Vagina (tissue), 2 donors: ENCODE measurements at regions not wholly inside any gene's neighbourhood (a gene's known extent, or its start where the extent isn't known, plus 50 kb on each side); places are given as distances from the start of the nearest gene placed in this dataset.

Experiments used
- DNase-seq, 2 donors: peaks; one replicate each; pipeline ENCODE4 v3.0.0-alpha.2; 2017; ENCODE audit errors: extremely low spot score in 2 of 2
- H3K27ac ChIP-seq: fragments of 200-600 bp; sonication (generic); one replicate; pipeline ENCODE4 v1.5.1; 2019
- H3K27me3 ChIP-seq: fragments of 200-600 bp; sonication (generic); one replicate; pipeline ENCODE4 v1.5.1; 2019
- H3K36me3 ChIP-seq, 2 donors: fragments of 200-600 bp; sonication (generic); one replicate each; pipeline ENCODE4 v1.5.1; 2017 to 2019
- H3K4me1 ChIP-seq: fragments of 200-600 bp; sonication (generic); one replicate; pipeline ENCODE4 v1.5.1; 2019
- H3K4me3 ChIP-seq, 2 donors: fragments of 200-600 bp; sonication (generic); 1 replicate in 1 of 2; 2 replicates in 1 of 2; pipeline ENCODE4 v1.5.1; 2016 to 2019
- H3K9me3 ChIP-seq: fragments of 200-600 bp; sonication (generic); one replicate; pipeline ENCODE4 v1.5.1; 2019
- CTCF ChIP-seq, 3 experiments: fragments of 450-650 bp in 2 of 3; fragments of 200-600 bp in 1 of 3; sonication (generic) in 1 of 3; IDR thresholded peaks; one replicate each; pipeline ENCODE4 v1.5.1; 2017 to 2019; ENCODE audit warnings: antibody characterized with exemption in 3 of 3, mild to moderate bottlenecking in 2 of 3, moderate library complexity in 2 of 3
- POLR2A ChIP-seq, 2 donors: fragments of 450-650 bp; IDR thresholded peaks; one replicate each; pipeline ENCODE4 v1.6.1; 2017; ENCODE audit warnings: antibody characterized with exemption in 2 of 2, mild to moderate bottlenecking in 2 of 2, moderate library complexity in 2 of 2
- POLR2AphosphoS5 ChIP-seq, 2 donors: sonication (generic); formaldehyde crosslinking; IDR thresholded peaks; one replicate each; pipeline ENCODE4 v1.9.0; 2017; ENCODE audit warnings: antibody characterized with exemption in 2 of 2, mild to moderate bottlenecking in 2 of 2, low read depth in 1 of 2; ENCODE audit not compliant: insufficient read depth in 1 of 2
- intact Hi-C: fragments of 100-400 bp; cut with DNase I; formaldehyde crosslinking; loops from one replicate; pipeline ENCODE4 v1.15.1; 2023

DNA sequence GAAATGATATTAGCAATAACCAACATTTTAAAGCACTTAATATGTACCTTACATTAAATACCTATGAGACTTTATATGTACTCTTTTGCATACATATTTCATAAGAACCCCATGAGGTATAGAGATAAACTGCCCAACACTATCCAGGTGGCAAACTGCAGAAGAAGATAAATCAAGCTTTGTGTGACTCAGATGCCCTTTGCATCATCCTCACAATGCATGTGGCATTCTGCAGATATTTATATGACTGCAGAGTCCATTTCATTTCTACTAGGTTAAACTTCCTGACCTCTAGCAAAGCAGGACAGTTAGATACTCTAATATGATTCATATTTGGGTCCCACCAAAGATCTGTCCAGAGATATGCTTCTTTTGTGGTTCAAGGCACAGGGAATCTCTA is 85.6 kb upstream of the RASGEF1B start:
- TF ChIP-seq POLR2A (IDR thresholded peaks at IDR 0.05) (no peak), CTCF (IDR thresholded peaks at IDR 0.05) (no peak), POLR2AphosphoS5 (IDR thresholded peaks at IDR 0.05; ENCODE audit: insufficient read depth in 1 of 2, low read depth in 1 of 2) (no peak)
- no peak for DNase-seq
- H3K9me3 ChIP-seq, result no peaks in the 10 kb centered on the region
- H3K36me3 ChIP-seq, result no peaks in the 10 kb centered on the region
- no peak overlapping the region for H3K27ac ChIP-seq
- no peak overlapping the region for H3K4me3 ChIP-seq
- no peaks in the 10 kb centered on the region for H3K27me3 ChIP-seq
- intact Hi-C loops, result no loop called here
- no peaks in the 10 kb centered on the region for H3K4me1 ChIP-seq

- H3K27ac ChIP-seq, result no peak overlapping the region
- H3K4me3 ChIP-seq, result no peak overlapping the region
- no peaks in the 10 kb centered on the region for H3K36me3 ChIP-seq
- peaks cover 6% of the 10 kb centered on the region for H3K4me1 ChIP-seq
- no peaks in the 10 kb centered on the region for H3K9me3 ChIP-seq
- intact Hi-C loops, result no loop called here
- DNase-seq, result no peak
- TF ChIP-seq POLR2A (IDR thresholded peaks at IDR 0.05) (no peak), CTCF (IDR thresholded peaks at IDR 0.05) (no peak), POLR2AphosphoS5 (IDR thresholded peaks at IDR 0.05; ENCODE audit: insufficient read depth in 1 of 2, low read depth in 1 of 2) (no peak)
- H3K27me3 ChIP-seq, result no peaks in the 10 kb centered on the region
These were observed 83.8 kb upstream of the RASGEF1B start for GRCh38 chr4:81555489-81555888.

DNA sequence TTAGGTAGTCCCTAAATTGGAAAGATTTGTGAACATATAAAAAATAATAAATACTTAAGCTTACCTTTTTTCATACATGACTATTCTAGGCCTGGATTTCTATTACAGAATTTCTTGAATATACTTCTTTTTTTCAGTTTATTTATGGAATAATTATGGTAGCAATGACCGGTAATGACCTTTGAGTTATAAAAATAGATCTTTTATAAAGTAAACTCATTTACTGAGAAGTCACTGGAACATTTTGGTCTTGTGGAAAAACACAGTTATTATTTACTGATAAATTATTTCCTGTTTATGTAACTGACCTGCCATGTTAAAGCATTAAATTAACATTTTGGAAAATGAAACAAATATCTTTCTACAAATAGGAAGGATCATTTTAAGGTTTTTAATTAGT is 80.4 kb upstream of the RASGEF1B start:
- Histone ChIP-seq H3K27ac (no peak overlapping the region), H3K36me3 (no peaks in the 10 kb centered on the region), H3K9me3 (no peaks in the 10 kb centered on the region), H3K27me3 (no peaks in the 10 kb centered on the region), H3K4me1 (peaks cover 13% of the 10 kb centered on the region), H3K4me3 (no peak overlapping the region)
- intact Hi-C loops, result no loop called here
- DNase-seq, result no peak
- TF ChIP-seq POLR2A (IDR thresholded peaks at IDR 0.05), result no peak
- TF ChIP-seq CTCF (IDR thresholded peaks at IDR 0.05), result no peak
- TF ChIP-seq POLR2AphosphoS5 (IDR thresholded peaks at IDR 0.05; ENCODE audit: insufficient read depth in 1 of 2, low read depth in 1 of 2), result no peak

- H3K27me3 ChIP-seq, result no peaks in the 10 kb centered on the region
- no peak for DNase-seq
- no peak overlapping the region for H3K27ac ChIP-seq
- H3K36me3 ChIP-seq, result no peaks in the 10 kb centered on the region
- H3K9me3 ChIP-seq, result no peaks in the 10 kb centered on the region
- intact Hi-C loops, result no loop called here
- peaks cover 13% of the 10 kb centered on the region for H3K4me1 ChIP-seq
- H3K4me3 ChIP-seq, result no peak overlapping the region
- no peak for TF ChIP-seq CTCF (IDR thresholded peaks at IDR 0.05)
- no peak for TF ChIP-seq POLR2AphosphoS5 (IDR thresholded peaks at IDR 0.05; ENCODE audit: insufficient read depth in 1 of 2, low read depth in 1 of 2)
- no peak for TF ChIP-seq POLR2A (IDR thresholded peaks at IDR 0.05)
These were observed 78.7 kb upstream of the RASGEF1B start for GRCh38 chr4:81550388-81550859.

GRCh38 chr4:81549984-81550383 is 78.3 kb upstream of the RASGEF1B start:
- no peak overlapping the region for H3K27ac ChIP-seq
- peaks cover 13% of the 10 kb centered on the region for H3K4me1 ChIP-seq
- no peaks in the 10 kb centered on the region for H3K36me3 ChIP-seq
- H3K27me3 ChIP-seq, result no peaks in the 10 kb centered on the region
- H3K4me3 ChIP-seq, result no peak overlapping the region
- no peaks in the 10 kb centered on the region for H3K9me3 ChIP-seq
- no peak for TF ChIP-seq POLR2A (IDR thresholded peaks at IDR 0.05)
- TF ChIP-seq POLR2AphosphoS5 (IDR thresholded peaks at IDR 0.05; ENCODE audit: insufficient read depth in 1 of 2, low read depth in 1 of 2), result no peak
- TF ChIP-seq CTCF (IDR thresholded peaks at IDR 0.05), result no peak
- intact Hi-C loops, result no loop called here
- no peak for DNase-seq
